Astrocyte of the spinal cord (primary cell): ENCODE measurements at regions not wholly inside any gene's neighbourhood (a gene's known extent, or its start where the extent isn't known, plus 50 kb on each side); places are given as distances from the start of the nearest gene placed in this dataset.

Experiments used
- DNase-seq: peaks from one replicate; pipeline ENCODE4 v3.0.0; 2011; ENCODE audit warnings: low read depth, low spot score
- H3K4me3 ChIP-seq: 2 replicates; pipeline ENCODE4 v1.5.1; 2011; ENCODE audit warnings: low read depth, mild to moderate bottlenecking, low read length, moderate library complexity
- CTCF ChIP-seq: IDR thresholded peaks from 2 replicates; pipeline ENCODE4 v1.5.1; 2012; ENCODE audit warnings: low read depth, mild to moderate bottlenecking, low read length, inconsistent platforms
- in situ Hi-C: cut with HindIII; loops from 2 replicates; pipeline ENCODE4 v1.10.0; 2017; ENCODE audit warnings: low sequenced_read_pairs

- in situ Hi-C loops: no loop called here
- DNase-seq: no peak
- H3K4me3 ChIP-seq: no peak overlapping the region
- TF ChIP-seq CTCF: no peak
These were observed 90.1 kb upstream of the PITX1 start for GRCh38 chr5:135124128-135124527.

GRCh38 chr5:135122797-135123196 lies 88.8 kb upstream of the PITX1 start:
- TF ChIP-seq CTCF: no peak
- no peak for DNase-seq
- no peak overlapping the region for H3K4me3 ChIP-seq
- in situ Hi-C loops: no loop called here

- no peak for DNase-seq
- no peak for TF ChIP-seq CTCF
- no peak overlapping the region for H3K4me3 ChIP-seq
- in situ Hi-C loops: no loop called here
These were observed 86.9 kb upstream of the PITX1 start for GRCh38 chr5:135120951-135121350.

GRCh38 chr5:135119481-135119880 lies 85.5 kb upstream of the PITX1 start:
- no peak overlapping the region for H3K4me3 ChIP-seq
- no peak for DNase-seq
- TF ChIP-seq CTCF: no peak
- in situ Hi-C loops: no loop called here

- H3K4me3 ChIP-seq: no peak overlapping the region
- DNase-seq: no peak
- TF ChIP-seq CTCF: no peak
- in situ Hi-C loops: no loop called here
These were observed 83.6 kb upstream of the PITX1 start for GRCh38 chr5:135117590-135117989.

- in situ Hi-C loops: no loop called here
- DNase-seq: no peak
- TF ChIP-seq CTCF: no peak
These were observed 82.1 kb upstream of the PITX1 start for GRCh38 chr5:135116160-135116561.

GRCh38 chr5:135115591-135115990 lies 81.6 kb upstream of the PITX1 start:
- in situ Hi-C loops: no loop called here
- no peak for TF ChIP-seq CTCF

More at GRCh38 chr5:135116160-135116561, 82.1 kb upstream of the PITX1 start:
- H3K4me3 ChIP-seq: no peak overlapping the region

More at GRCh38 chr5:135115591-135115990, 81.6 kb upstream of the PITX1 start:
- H3K4me3 ChIP-seq: no peak overlapping the region
- no peak for DNase-seq
